HUES6 (cell line): ENCODE measurements at regions not wholly inside any gene's neighbourhood (a gene's known extent, or its start where the extent isn't known, plus 50 kb on each side); places are given as distances from the start of the nearest gene placed in this dataset.

Experiments
- H3K27ac ChIP-seq: 2 replicates; pipeline ENCODE4 v1.7.0; 2013; ENCODE audit warnings: low read depth, mild to moderate bottlenecking, low read length, inconsistent platforms
- H3K27me3 ChIP-seq: 2 replicates; pipeline ENCODE4 v1.6.1; 2013; ENCODE audit warnings: low read length; ENCODE audit not compliant: control insufficient read depth, insufficient read depth
- H3K36me3 ChIP-seq: 2 replicates; pipeline ENCODE4 v1.6.1; 2013; ENCODE audit warnings: low read length; ENCODE audit not compliant: control insufficient read depth, insufficient read depth
- H3K4me1 ChIP-seq: 2 replicates; pipeline ENCODE4 v1.6.1; 2013; ENCODE audit warnings: low read length; ENCODE audit not compliant: control insufficient read depth, insufficient read depth
- H3K4me3 ChIP-seq: 2 replicates; pipeline ENCODE4 v1.5.1; 2013; ENCODE audit warnings: low read depth, low read length
- H3K9ac ChIP-seq: one replicate; pipeline ENCODE4 v1.6.1; 2013; ENCODE audit warnings: mild to moderate bottlenecking, low read length
- H3K9me3 ChIP-seq: 2 replicates; pipeline ENCODE4 v1.6.1; 2013; ENCODE audit warnings: low read depth, low read length; ENCODE audit not compliant: control insufficient read depth, insufficient read depth

DNA sequence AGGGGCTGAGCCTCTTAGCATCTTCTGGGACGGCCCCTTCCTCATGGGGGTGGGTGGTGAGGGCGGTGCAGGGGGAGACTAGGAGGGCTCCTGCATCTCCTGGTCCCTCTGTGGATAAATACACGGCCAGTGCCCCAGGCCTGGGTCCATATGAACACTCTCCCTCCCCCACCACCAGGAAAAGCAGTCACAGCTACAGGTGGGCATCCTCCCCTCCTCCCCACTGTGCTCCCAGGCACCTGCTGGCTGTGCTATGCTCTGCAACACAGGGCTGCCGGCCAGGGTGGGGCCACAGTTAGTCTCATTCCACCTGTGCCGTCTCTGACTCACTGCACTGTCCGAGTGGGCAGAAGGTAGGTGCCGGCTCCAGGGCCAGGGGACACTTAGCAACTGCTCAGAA, 87.3 kb upstream of the INSIG1 start:
- Histone ChIP-seq H3K4me3 (no peak overlapping the region), H3K4me1 (peaks cover 30% of the 10 kb centered on the region), H3K9ac (no peak overlapping the region), H3K27me3 (0 out of 2 replicates have a peak, but pooled peaks cover 5% of the 10 kb centered on the region), H3K27ac (no peak overlapping the region), H3K36me3 (no peaks in the 10 kb centered on the region), H3K9me3 (no peaks in the 10 kb centered on the region)

DNA sequence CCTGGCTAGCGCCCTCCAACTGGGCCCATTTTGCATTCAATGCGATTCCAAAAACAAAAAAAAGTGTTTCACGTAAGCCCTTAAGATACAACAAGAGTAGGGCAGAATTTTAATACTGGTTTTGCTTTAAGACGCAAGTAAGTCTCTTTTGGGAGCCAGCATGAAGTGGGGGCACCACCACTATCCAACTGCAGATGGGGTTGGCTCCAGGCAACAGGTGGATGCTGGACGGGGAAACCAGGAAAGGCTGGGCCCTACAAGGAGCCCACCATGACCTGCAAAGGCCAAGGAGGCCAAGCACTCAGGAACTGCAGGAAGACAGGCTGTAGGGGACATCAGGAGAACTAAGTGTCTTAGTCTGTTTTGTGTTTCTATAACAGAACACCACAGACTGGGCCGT, 86.5 kb upstream of the INSIG1 start:
- H3K36me3 ChIP-seq = no peaks in the 10 kb centered on the region
- H3K27me3 ChIP-seq = 0 out of 2 replicates have a peak, but pooled peaks cover 5% of the 10 kb centered on the region
- no peak overlapping the region for H3K4me3 ChIP-seq
- H3K27ac ChIP-seq = no peak overlapping the region
- peaks cover 25% of the 10 kb centered on the region for H3K4me1 ChIP-seq
- no peak overlapping the region for H3K9ac ChIP-seq
- no peaks in the 10 kb centered on the region for H3K9me3 ChIP-seq

DNA sequence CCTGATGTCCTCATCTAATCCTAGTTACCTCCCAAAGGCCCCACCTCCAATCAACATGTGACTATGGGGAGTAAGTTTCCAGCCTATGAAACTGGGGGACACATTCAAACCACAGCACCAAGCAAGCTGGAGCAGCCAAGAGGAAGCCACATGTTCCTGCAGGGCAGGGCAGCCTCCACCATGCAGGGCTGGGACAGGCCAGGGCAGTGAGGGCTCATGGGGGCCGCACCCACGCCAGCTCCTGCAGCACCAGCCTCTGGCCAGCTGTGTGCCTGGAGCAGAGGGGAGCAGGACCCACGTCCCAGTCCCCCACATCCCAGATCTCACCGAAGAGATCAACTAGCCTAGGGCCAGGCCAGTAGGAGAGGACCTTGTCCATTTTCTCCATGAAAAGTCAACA, 85.9 kb upstream of the INSIG1 start:
- no peaks in the 10 kb centered on the region for H3K36me3 ChIP-seq
- peaks cover 25% of the 10 kb centered on the region for H3K4me1 ChIP-seq
- no peak overlapping the region for H3K4me3 ChIP-seq
- H3K27me3 ChIP-seq = 0 out of 2 replicates have a peak, but pooled peaks cover 5% of the 10 kb centered on the region
- H3K27ac ChIP-seq = no peak overlapping the region
- H3K9me3 ChIP-seq = no peaks in the 10 kb centered on the region
- no peak overlapping the region for H3K9ac ChIP-seq

DNA sequence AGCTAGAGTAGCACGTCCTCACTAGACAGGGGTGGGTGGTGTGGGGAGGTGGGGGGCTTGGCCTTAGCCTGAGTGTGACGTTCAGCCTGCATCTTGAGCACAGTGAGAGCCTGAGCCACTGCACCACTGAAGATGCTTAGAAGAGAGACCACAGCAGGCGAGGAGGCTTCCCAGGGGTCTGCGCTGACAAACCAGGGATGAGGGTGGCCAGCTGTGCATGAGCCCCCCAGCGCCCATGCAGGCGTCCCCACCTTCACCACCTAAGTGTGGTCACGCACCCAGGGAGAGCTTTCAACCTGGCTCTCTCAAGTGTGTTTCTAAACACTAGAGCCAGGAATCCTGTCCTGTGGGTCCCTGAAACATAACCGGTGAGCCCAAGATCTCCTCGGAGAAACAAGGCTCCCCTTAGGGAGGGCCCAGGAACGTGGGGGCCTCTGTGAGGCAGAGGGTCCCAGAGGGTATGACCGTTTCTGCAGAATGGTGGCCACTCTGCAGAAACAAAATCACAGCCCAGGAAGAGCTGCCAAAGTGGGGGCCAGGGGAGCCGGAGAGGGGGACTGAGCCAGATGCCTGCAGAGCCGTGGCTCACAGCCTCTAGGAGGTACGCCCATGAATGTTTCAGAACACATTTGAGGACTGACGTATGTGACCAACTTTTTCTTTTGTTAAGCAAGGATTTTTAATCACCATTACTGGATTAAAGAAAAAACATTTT, 85.2 kb upstream of the INSIG1 start:
- no peaks in the 10 kb centered on the region for H3K36me3 ChIP-seq
- 0 out of 2 replicates have a peak, but pooled peaks cover 5% of the 10 kb centered on the region for H3K27me3 ChIP-seq
- no peak overlapping the region for H3K9ac ChIP-seq
- H3K4me3 ChIP-seq = no peak overlapping the region
- H3K27ac ChIP-seq = no peak overlapping the region
- peaks cover 25% of the 10 kb centered on the region for H3K4me1 ChIP-seq
- no peaks in the 10 kb centered on the region for H3K9me3 ChIP-seq

DNA sequence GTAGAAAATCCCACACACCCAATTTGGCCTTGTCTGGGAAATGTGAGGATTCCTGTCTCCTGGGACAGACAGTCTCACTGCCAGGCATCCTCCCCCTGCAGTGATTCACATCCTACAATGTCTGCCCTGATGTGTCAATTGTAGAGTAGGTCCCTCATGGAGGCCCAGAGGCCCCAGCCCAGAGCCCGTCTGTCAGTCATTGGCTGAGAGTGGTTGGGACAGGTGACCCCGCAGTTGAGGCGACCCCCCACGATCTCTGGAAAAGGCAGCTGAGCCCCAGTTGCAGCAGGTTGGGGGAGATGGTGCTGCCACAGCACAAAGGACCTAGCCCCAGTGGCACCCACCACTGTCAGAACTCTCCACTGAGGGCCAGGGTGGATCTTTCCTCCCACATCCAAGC, 84.3 kb upstream of the INSIG1 start:
- no peaks in the 10 kb centered on the region for H3K9me3 ChIP-seq
- H3K4me3 ChIP-seq = no peak overlapping the region
- H3K4me1 ChIP-seq = peaks cover 25% of the 10 kb centered on the region
- no peak overlapping the region for H3K27ac ChIP-seq
- H3K36me3 ChIP-seq = no peaks in the 10 kb centered on the region
- H3K9ac ChIP-seq = no peak overlapping the region
- H3K27me3 ChIP-seq = 0 out of 2 replicates have a peak, but pooled peaks cover 5% of the 10 kb centered on the region

GRCh38 chr7:155213955-155214740, 83.5 kb upstream of the INSIG1 start:
- H3K4me1 ChIP-seq = peaks cover 23% of the 10 kb centered on the region
- H3K36me3 ChIP-seq = no peaks in the 10 kb centered on the region
- no peak overlapping the region for H3K27ac ChIP-seq
- H3K4me3 ChIP-seq = no peak overlapping the region
- H3K9ac ChIP-seq = no peak overlapping the region
- H3K9me3 ChIP-seq = no peaks in the 10 kb centered on the region
- 0 out of 2 replicates have a peak, but pooled peaks cover 5% of the 10 kb centered on the region for H3K27me3 ChIP-seq

DNA sequence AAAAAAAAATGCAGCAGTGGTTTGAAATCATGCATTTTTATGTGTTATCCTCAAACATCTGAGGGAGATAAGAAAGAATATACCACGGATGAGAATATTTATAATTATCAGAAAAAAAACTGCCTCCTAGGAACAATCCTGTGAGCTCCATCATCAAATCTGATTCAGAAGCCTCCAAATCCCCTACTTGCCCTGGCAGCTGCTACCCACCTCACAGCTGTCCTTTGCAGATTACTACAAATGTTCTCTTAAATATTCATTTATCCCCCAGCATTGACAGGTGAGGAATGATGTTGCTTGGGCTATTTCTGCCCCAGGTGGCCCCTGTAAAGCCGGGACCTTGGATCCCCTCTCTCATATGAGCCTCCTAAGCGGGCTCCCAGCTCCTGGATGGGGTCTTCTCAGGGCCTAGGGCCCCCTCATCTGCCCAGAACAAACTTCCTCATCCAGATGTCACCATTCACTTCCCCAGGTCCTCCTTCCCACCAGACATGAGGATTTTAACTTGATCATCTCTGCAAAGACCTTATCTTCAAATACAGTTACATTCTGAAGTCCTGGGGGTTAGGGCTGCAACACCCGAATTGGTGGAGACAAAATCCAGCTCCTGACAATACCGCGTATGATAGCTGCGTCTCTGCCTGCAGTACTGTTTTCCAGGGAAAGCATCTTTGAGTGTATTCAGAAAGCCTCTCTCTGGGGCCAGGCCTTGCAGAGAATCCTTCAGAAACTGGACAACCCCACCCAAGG, 81.9 kb upstream of the INSIG1 start:
- Histone ChIP-seq H3K36me3 (no peaks in the 10 kb centered on the region), H3K9ac (no peak overlapping the region), H3K4me1 (peaks cover 18% of the 10 kb centered on the region), H3K9me3 (no peaks in the 10 kb centered on the region), H3K4me3 (no peak overlapping the region), H3K27me3 (0 out of 2 replicates have a peak, but pooled peaks cover 5% of the 10 kb centered on the region), H3K27ac (no peak overlapping the region)

DNA sequence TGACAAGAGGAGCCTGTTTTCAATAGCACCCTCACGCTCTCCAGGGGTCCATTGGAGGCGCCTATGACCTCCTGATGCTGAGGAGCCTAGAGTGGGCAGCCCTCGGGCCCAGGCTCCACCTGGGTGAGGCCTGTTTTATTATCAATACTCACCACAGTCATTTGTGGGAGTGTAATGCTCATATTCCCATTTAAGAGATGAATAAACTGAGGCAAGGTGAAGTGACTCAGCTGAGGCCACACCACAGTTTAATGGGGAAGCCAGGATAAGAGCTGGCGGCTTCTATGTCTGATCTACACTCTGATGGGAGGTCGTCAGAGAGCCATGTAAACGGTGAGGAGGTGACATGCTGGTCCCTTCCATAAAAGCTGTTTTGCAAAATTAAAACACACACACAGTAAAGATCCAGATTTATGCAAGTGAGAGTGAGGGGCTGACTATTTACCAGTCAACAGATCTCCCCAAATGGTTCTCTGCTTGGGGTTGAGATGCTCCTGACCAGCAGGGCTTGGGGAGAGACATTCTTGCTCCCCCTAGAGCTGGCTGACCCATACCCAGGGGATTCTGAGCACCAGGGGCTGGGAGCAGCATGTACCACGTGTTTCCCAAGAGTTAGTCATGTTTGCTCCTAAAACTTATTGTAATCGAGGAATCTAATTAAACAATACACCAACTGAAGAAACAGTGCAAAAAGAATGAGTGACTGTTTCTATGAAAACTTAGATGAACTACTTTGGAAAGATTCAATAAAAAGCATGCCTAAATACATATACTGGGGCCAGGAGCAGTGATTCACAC, 81.0 kb upstream of the INSIG1 start:
- no peak overlapping the region for H3K4me3 ChIP-seq
- no peak overlapping the region for H3K9ac ChIP-seq
- no peaks in the 10 kb centered on the region for H3K36me3 ChIP-seq

DNA sequence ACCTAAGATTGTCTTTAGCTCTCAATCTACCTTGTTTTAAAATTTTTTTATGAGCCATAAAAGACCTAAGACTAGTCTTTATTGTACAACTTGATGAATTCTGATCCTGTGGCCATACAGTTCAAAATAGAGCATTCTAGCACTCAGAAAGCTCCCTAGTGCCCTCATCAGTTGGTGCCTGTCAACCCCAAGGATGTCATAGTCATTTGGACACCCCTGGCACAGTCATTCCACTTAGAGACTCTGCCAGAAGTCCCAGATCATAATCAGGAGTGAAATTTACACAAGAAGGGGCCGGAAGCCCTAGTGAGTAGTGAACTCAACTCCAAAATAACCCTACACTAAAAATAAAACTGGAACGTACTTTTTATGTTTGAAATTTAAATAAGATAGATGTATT, 80.0 kb upstream of the INSIG1 start:
- H3K4me1 ChIP-seq = peaks cover 20% of the 10 kb centered on the region
- H3K9me3 ChIP-seq = no peaks in the 10 kb centered on the region
- H3K27me3 ChIP-seq = 0 out of 2 replicates have a peak, but pooled peaks cover 5% of the 10 kb centered on the region
- no peaks in the 10 kb centered on the region for H3K36me3 ChIP-seq
- H3K27ac ChIP-seq = no peak overlapping the region
- H3K4me3 ChIP-seq = no peak overlapping the region
- H3K9ac ChIP-seq = no peak overlapping the region

More for the DNA sequence above, 81.0 kb upstream of the INSIG1 start:
- Histone ChIP-seq H3K9me3 (no peaks in the 10 kb centered on the region), H3K27me3 (0 out of 2 replicates have a peak, but pooled peaks cover 5% of the 10 kb centered on the region), H3K4me1 (peaks cover 20% of the 10 kb centered on the region), H3K27ac (no peak overlapping the region)
